Activated CD8-positive, alpha-beta T cell treated with anti-CD3 and anti-CD28 coated beads, Interleukin-2, amount 10 ng/mL, durations not matched to agents 7 days and 5 days (primary cell): ENCODE measurements at regions not wholly inside any gene's neighbourhood (a gene's known extent, or its start where the extent isn't known, plus 50 kb on each side); places are given as distances from the start of the nearest gene placed in this dataset.
"Not testable (repeated sequence)": the region's sequence is repeated elsewhere in the genome, so short reads cannot be mapped to it uniquely, and the experiment has no call there.

ENCODE experiments used
- ATAC-seq: fragments of 150-1000 bp; cut with Tn5 transposase; one replicate; pipeline ENCODE4 v1.10.0; 2021; ENCODE audit warnings: moderate library complexity
- CTCF ChIA-PET: fragments of 350-600 bp; sonication (Branson Sonifier 250); formaldehyde crosslinking; loops from one replicate; lab custom pipeline; 2021; ENCODE audit warnings: antibody characterized with exemption; lab: Charles Lee
- POLR2A ChIA-PET: fragments of 350-600 bp; sonication (Branson Sonifier 250); formaldehyde crosslinking; loops from one replicate; lab custom pipeline; 2021; ENCODE audit warnings: antibody characterized with exemption; lab: Charles Lee
- DNase-seq: peaks from one replicate; pipeline ENCODE4 v3.0.0-alpha.2; 2020
- H3K27ac Mint-ChIP-seq: one replicate; pipeline ENCODE4 v1.8.0; 2021; ENCODE audit warnings: mild to moderate bottlenecking, mixed read lengths
- H3K27me3 Mint-ChIP-seq: one replicate; pipeline ENCODE4 v1.8.0; 2021; ENCODE audit warnings: low read depth, mixed read lengths
- H3K36me3 Mint-ChIP-seq: one replicate; pipeline ENCODE4 v1.8.0; 2021; ENCODE audit warnings: low read depth, mixed read lengths
- H3K4me1 Mint-ChIP-seq: one replicate; pipeline ENCODE4 v1.8.0; 2021; ENCODE audit warnings: low read depth, mixed read lengths
- H3K4me3 Mint-ChIP-seq: one replicate; pipeline ENCODE4 v1.8.0; 2021; ENCODE audit warnings: mild to moderate bottlenecking, mixed read lengths
- H3K9me3 Mint-ChIP-seq: one replicate; pipeline ENCODE4 v1.8.0; 2022; ENCODE audit warnings: mixed read lengths; ENCODE audit not compliant: insufficient read depth

- ChIA-PET POLR2A (no interaction called here), CTCF (no interaction called here)
- no peaks in the 10 kb centered on the region for H3K9me3 Mint-ChIP-seq
- no peak for DNase-seq
- no peaks in the 10 kb centered on the region for H3K4me1 Mint-ChIP-seq
- no peaks in the 10 kb centered on the region for H3K27me3 Mint-ChIP-seq
- no peak overlapping the region for H3K27ac Mint-ChIP-seq
- no peaks in the 10 kb centered on the region for H3K36me3 Mint-ChIP-seq
- ATAC-seq: no peak
- H3K4me3 Mint-ChIP-seq: no peak overlapping the region
These were observed 108.8 kb upstream of the TSPAN8 start for GRCh38 chr12:71266606-71267005.

- ATAC-seq, H3K27ac Mint-ChIP-seq, H3K9me3 Mint-ChIP-seq, H3K36me3 Mint-ChIP-seq, POLR2A ChIA-PET, H3K4me1 Mint-ChIP-seq, H3K27me3 Mint-ChIP-seq, CTCF ChIA-PET, DNase-seq, H3K4me3 Mint-ChIP-seq: not testable (repeated sequence)
These were observed 107.9 kb upstream of the TSPAN8 start for GRCh38 chr12:71265731-71266130.

GRCh38 chr12:71262466-71262865 lies 104.7 kb upstream of the TSPAN8 start:
- CTCF ChIA-PET: no interaction called here
- Mint-ChIP-seq H3K4me3 (no peak overlapping the region), H3K9me3 (no peaks in the 10 kb centered on the region), H3K27ac (no peak overlapping the region), H3K4me1 (no peaks in the 10 kb centered on the region), H3K27me3 (no peaks in the 10 kb centered on the region), H3K36me3 (no peaks in the 10 kb centered on the region)
- DNase-seq (no peak), ATAC-seq (no peak)
- POLR2A ChIA-PET: no interaction called here

GRCh38 chr12:71252473-71252872 lies 94.7 kb upstream of the TSPAN8 start:
- ChIA-PET CTCF (no interaction called here), POLR2A (no interaction called here)
- Mint-ChIP-seq H3K27me3 (no peaks in the 10 kb centered on the region), H3K27ac (no peak overlapping the region), H3K4me3 (no peak overlapping the region), H3K36me3 (no peaks in the 10 kb centered on the region), H3K4me1 (no peaks in the 10 kb centered on the region), H3K9me3 (peaks cover 10% of the 10 kb centered on the region)
- DNase-seq (no peak), ATAC-seq (no peak)

- H3K4me3 Mint-ChIP-seq: no peak overlapping the region
- H3K36me3 Mint-ChIP-seq: no peaks in the 10 kb centered on the region
- ChIA-PET CTCF (no interaction called here), POLR2A (no interaction called here)
- H3K9me3 Mint-ChIP-seq: peaks cover 10% of the 10 kb centered on the region
- no peaks in the 10 kb centered on the region for H3K4me1 Mint-ChIP-seq
- ATAC-seq (no peak), DNase-seq (no peak)
- no peak overlapping the region for H3K27ac Mint-ChIP-seq
- no peaks in the 10 kb centered on the region for H3K27me3 Mint-ChIP-seq
These were observed 92.4 kb upstream of the TSPAN8 start for GRCh38 chr12:71250166-71250565.

- Mint-ChIP-seq H3K4me3 (no peak overlapping the region), H3K4me1 (no peaks in the 10 kb centered on the region), H3K9me3 (no peaks in the 10 kb centered on the region), H3K27ac (no peak overlapping the region), H3K27me3 (no peaks in the 10 kb centered on the region), H3K36me3 (no peaks in the 10 kb centered on the region)
- POLR2A ChIA-PET: no interaction called here
- CTCF ChIA-PET: no interaction called here
- DNase-seq: no peak
- no peak for ATAC-seq
These were observed 85.6 kb upstream of the TSPAN8 start for GRCh38 chr12:71243370-71243769.

- CTCF ChIA-PET: interaction anchor here (0.5 kb wide), 1 partner anchor 338 kb away, joined by 3 read pairs; no protein-coding TSS in a partner anchor
These were observed 84.7 kb upstream of the TSPAN8 start for GRCh38 chr12:71242511-71242910.

GRCh38 chr12:71240946-71241345 lies 83.1 kb upstream of the TSPAN8 start:
- Mint-ChIP-seq H3K4me3 (no peak overlapping the region), H3K9me3 (no peaks in the 10 kb centered on the region), H3K4me1 (no peaks in the 10 kb centered on the region), H3K36me3 (no peaks in the 10 kb centered on the region), H3K27me3 (no peaks in the 10 kb centered on the region), H3K27ac (no peak overlapping the region)
- ChIA-PET POLR2A (no interaction called here), CTCF (no interaction called here)
- ATAC-seq (no peak), DNase-seq (no peak)

More at GRCh38 chr12:71242511-71242910, 84.7 kb upstream of the TSPAN8 start:
- H3K27ac Mint-ChIP-seq: no peak overlapping the region
- H3K27me3 Mint-ChIP-seq: no peaks in the 10 kb centered on the region
- H3K4me3 Mint-ChIP-seq: no peak overlapping the region
- no peaks in the 10 kb centered on the region for H3K36me3 Mint-ChIP-seq
- H3K9me3 Mint-ChIP-seq: no peaks in the 10 kb centered on the region
- H3K4me1 Mint-ChIP-seq: no peaks in the 10 kb centered on the region
- no peak for ATAC-seq
- DNase-seq: no peak
- POLR2A ChIA-PET: no interaction called here

- ATAC-seq: no peak
- ChIA-PET CTCF (no interaction called here), POLR2A (no interaction called here)
- no peaks in the 10 kb centered on the region for H3K36me3 Mint-ChIP-seq
- no peak overlapping the region for H3K27ac Mint-ChIP-seq
- H3K9me3 Mint-ChIP-seq: no peaks in the 10 kb centered on the region
- no peak for DNase-seq
- no peaks in the 10 kb centered on the region for H3K27me3 Mint-ChIP-seq
- no peak overlapping the region for H3K4me3 Mint-ChIP-seq
- no peaks in the 10 kb centered on the region for H3K4me1 Mint-ChIP-seq
These were observed 81.9 kb upstream of the TSPAN8 start for GRCh38 chr12:71239731-71240130.

- no peaks in the 10 kb centered on the region for H3K4me1 Mint-ChIP-seq
- H3K36me3 Mint-ChIP-seq: no peaks in the 10 kb centered on the region
- no peak overlapping the region for H3K4me3 Mint-ChIP-seq
- H3K9me3 Mint-ChIP-seq: no peaks in the 10 kb centered on the region
- ChIA-PET POLR2A (no interaction called here), CTCF (no interaction called here)
- no peak for ATAC-seq
- H3K27ac Mint-ChIP-seq: no peak overlapping the region
- no peak for DNase-seq
- no peaks in the 10 kb centered on the region for H3K27me3 Mint-ChIP-seq
These were observed 79.3 kb upstream of the TSPAN8 start for GRCh38 chr12:71237128-71237527.

GRCh38 chr12:71236133-71236660 lies 78.4 kb upstream of the TSPAN8 start:
- Mint-ChIP-seq H3K4me1 (no peaks in the 10 kb centered on the region), H3K27me3 (no peaks in the 10 kb centered on the region), H3K36me3 (no peaks in the 10 kb centered on the region), H3K4me3 (no peak overlapping the region), H3K9me3 (no peaks in the 10 kb centered on the region), H3K27ac (no peak overlapping the region)
- POLR2A ChIA-PET: no interaction called here
- no peak for DNase-seq
- ATAC-seq: no peak
- CTCF ChIA-PET: no interaction called here

GRCh38 chr12:71233083-71233482 lies 75.3 kb upstream of the TSPAN8 start:
- Mint-ChIP-seq H3K36me3 (no peaks in the 10 kb centered on the region), H3K9me3 (no peaks in the 10 kb centered on the region), H3K27ac (no peak overlapping the region), H3K4me3 (no peak overlapping the region), H3K4me1 (no peaks in the 10 kb centered on the region), H3K27me3 (no peaks in the 10 kb centered on the region)
- ATAC-seq (no peak), DNase-seq (no peak)
- ChIA-PET CTCF (no interaction called here), POLR2A (no interaction called here)

- DNase-seq (no peak), ATAC-seq (no peak)
- Mint-ChIP-seq H3K9me3 (no peaks in the 10 kb centered on the region), H3K27me3 (no peaks in the 10 kb centered on the region), H3K27ac (no peak overlapping the region), H3K4me1 (no peaks in the 10 kb centered on the region), H3K4me3 (no peak overlapping the region), H3K36me3 (no peaks in the 10 kb centered on the region)
- CTCF ChIA-PET: no interaction called here
- POLR2A ChIA-PET: no interaction called here
These were observed 72.7 kb upstream of the TSPAN8 start for GRCh38 chr12:71230542-71230941.
